ENCODE measurements at regions not wholly inside any gene's neighbourhood (a gene's known extent, or its start where the extent isn't known, plus 50 kb on each side); places are given as distances from the start of the nearest gene placed in this dataset.
A peak's percentile ranks its signal among the peaks of the same experiment; 100 is the strongest.

DNA sequence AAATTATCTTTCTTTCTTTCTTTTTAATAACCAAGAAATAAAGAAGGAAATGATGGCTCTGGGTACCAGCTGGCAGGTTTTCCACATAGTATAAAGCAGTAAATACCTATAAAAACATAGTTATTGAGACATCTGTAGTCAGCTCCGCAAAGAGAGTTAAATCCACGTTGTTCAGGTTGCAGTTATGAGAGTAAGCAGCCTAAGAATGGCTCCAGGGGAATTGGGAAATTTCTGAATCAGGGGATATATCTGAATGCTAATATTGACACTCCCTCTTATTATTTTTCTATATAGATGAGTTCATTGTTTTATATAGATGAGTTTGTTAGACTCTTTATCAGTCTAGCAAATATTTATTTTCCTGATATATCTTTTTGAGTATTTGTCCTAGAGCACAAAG is 322.0 kb upstream of the LRRC4C start:
- Mint-ChIP-seq H3K4me3 (no peak overlapping the region), H3K27me3 (ENCODE audit: low read depth, poor library complexity) (peaks cover 4% of the 10 kb centered on the region), H3K36me3 (ENCODE audit: low read depth) (no peaks in the 10 kb centered on the region), H3K9me3 (no peaks in the 10 kb centered on the region), H3K27ac (no peak overlapping the region), H3K4me1 (peaks cover 16% of the 10 kb centered on the region)
- DNase-seq = no peak
- TF ChIP-seq CTCF (IDR thresholded peaks at IDR 0.05) = no peak

- no peak overlapping the region for H3K27ac Mint-ChIP-seq
- TF ChIP-seq CTCF (IDR thresholded peaks at IDR 0.05) = no peak
- H3K9me3 Mint-ChIP-seq = peaks cover 17% of the 10 kb centered on the region
- no peak for DNase-seq
- H3K36me3 Mint-ChIP-seq (ENCODE audit: low read depth) = no peaks in the 10 kb centered on the region
- no peak overlapping the region for H3K4me3 Mint-ChIP-seq
- peaks cover 9% of the 10 kb centered on the region for H3K27me3 Mint-ChIP-seq (ENCODE audit: low read depth, poor library complexity)
- peaks cover 26% of the 10 kb centered on the region for H3K4me1 Mint-ChIP-seq
Measured at GRCh38 chr11:41784513-41785335, 325.3 kb upstream of the LRRC4C start.

DNA sequence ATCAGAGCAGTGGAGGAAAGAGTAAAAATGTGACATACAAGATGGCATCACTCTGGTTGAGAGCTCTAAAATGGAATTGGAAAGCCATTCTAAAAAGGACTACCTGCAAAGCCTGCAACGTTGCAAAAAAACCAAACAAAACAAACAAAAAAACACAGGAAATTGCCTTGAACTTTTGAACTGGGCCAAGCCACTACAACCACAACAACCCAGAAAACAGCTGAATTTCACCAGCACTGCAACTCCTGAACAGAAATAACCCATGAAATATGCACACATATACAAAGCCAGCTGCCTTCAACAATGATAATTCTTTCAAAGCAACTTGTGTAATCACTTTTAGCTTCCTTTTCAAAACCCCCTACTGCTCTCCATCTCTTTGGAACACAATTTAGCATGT is 326.6 kb upstream of the LRRC4C start:
- peak overlapping the region; percentile 53 for H3K27ac Mint-ChIP-seq
- H3K9me3 Mint-ChIP-seq = peaks cover 17% of the 10 kb centered on the region
- no peaks in the 10 kb centered on the region for H3K36me3 Mint-ChIP-seq (ENCODE audit: low read depth)
- H3K4me1 Mint-ChIP-seq = peaks cover 26% of the 10 kb centered on the region
- DNase-seq = no peak
- H3K27me3 Mint-ChIP-seq (ENCODE audit: low read depth, poor library complexity) = peaks cover 9% of the 10 kb centered on the region
- TF ChIP-seq CTCF (IDR thresholded peaks at IDR 0.05) = no peak
- no peak overlapping the region for H3K4me3 Mint-ChIP-seq

GRCh38 chr11:41788177-41788576 is 328.7 kb upstream of the LRRC4C start:
- Mint-ChIP-seq H3K27me3 (ENCODE audit: low read depth, poor library complexity) (peaks cover 12% of the 10 kb centered on the region), H3K9me3 (peaks cover 17% of the 10 kb centered on the region), H3K4me3 (no peak overlapping the region), H3K27ac (no peak overlapping the region), H3K36me3 (ENCODE audit: low read depth) (no peaks in the 10 kb centered on the region), H3K4me1 (peaks cover 26% of the 10 kb centered on the region)
- no peak for TF ChIP-seq CTCF (IDR thresholded peaks at IDR 0.05)
- no peak for DNase-seq

DNA sequence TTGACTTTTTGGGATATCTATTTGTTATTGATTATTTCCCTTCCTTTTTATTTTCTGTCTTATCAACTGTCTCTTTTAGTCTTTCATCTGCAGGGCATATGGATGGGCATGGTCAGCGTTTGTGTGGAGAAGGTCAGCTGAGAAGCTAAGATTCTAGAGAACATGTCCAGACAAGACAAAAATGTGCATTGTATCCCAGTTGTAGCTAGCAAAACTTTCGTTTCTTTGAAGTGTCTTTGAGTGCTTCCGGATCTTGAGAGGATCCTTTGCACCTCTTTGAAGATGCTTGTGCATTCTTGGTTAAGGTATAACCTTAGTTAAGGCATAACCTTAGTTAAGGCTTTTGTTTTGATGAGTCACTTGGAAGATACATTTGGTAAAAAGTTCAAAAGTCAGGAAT is 329.9 kb upstream of the LRRC4C start:
- H3K4me3 Mint-ChIP-seq = no peak overlapping the region
- peaks cover 17% of the 10 kb centered on the region for H3K9me3 Mint-ChIP-seq
- no peak for TF ChIP-seq CTCF (IDR thresholded peaks at IDR 0.05)
- H3K36me3 Mint-ChIP-seq (ENCODE audit: low read depth) = no peaks in the 10 kb centered on the region
- H3K27ac Mint-ChIP-seq = no peak overlapping the region
- peaks cover 26% of the 10 kb centered on the region for H3K4me1 Mint-ChIP-seq
- no peak for DNase-seq
- peaks cover 12% of the 10 kb centered on the region for H3K27me3 Mint-ChIP-seq (ENCODE audit: low read depth, poor library complexity)

DNA sequence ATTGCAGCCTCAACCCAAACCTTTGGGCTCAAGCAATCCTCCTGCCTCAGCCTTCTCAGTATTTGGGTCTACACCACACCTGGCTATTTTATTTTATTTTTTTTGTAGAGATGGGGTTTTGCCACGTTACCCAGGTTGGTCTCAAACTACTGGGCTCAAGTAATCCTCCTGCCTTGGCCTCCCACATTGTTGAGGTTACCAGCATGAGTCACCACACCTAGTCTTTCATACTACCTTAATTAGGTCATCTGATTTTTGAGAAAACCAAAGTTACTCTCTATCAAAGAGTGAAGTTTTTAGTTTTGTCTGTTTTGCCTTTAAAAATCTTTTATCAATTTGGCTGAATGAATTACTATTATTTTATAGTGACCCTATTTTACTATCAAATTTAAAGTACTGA is 335.6 kb upstream of the LRRC4C start:
- Mint-ChIP-seq H3K27me3 (ENCODE audit: low read depth, poor library complexity) (peaks cover 6% of the 10 kb centered on the region), H3K27ac (no peak overlapping the region), H3K4me3 (no peak overlapping the region), H3K9me3 (no peaks in the 10 kb centered on the region), H3K36me3 (ENCODE audit: low read depth) (no peaks in the 10 kb centered on the region), H3K4me1 (no peaks in the 10 kb centered on the region)
- no peak for DNase-seq
- no peak for TF ChIP-seq CTCF (IDR thresholded peaks at IDR 0.05)
